ENCODE measurements at regions not wholly inside any gene's neighbourhood (a gene's known extent, or its start where the extent isn't known, plus 50 kb on each side); places are given as distances from the start of the nearest gene placed in this dataset.

DNA sequence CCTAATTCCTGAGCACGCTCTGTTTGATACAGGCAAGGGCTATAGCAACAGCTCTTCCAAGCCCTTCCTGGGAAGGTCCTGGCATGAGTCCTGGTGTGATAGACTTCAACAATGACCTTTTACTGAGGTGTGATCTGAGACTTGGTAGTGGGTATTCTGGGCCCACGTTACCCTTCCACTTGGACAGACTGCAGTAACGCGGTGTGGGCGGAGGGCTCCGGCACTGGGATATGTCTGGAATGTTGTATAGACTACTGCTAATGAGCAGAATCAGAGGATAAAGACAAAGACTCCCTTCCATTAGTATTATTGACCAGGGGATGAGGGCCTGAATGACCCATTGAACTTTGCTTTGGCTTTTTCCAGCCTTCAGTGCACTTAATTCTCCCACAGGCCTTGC is 262.3 kb downstream of the RWDD3 start:
- TF ChIP-seq, protein P1, sequence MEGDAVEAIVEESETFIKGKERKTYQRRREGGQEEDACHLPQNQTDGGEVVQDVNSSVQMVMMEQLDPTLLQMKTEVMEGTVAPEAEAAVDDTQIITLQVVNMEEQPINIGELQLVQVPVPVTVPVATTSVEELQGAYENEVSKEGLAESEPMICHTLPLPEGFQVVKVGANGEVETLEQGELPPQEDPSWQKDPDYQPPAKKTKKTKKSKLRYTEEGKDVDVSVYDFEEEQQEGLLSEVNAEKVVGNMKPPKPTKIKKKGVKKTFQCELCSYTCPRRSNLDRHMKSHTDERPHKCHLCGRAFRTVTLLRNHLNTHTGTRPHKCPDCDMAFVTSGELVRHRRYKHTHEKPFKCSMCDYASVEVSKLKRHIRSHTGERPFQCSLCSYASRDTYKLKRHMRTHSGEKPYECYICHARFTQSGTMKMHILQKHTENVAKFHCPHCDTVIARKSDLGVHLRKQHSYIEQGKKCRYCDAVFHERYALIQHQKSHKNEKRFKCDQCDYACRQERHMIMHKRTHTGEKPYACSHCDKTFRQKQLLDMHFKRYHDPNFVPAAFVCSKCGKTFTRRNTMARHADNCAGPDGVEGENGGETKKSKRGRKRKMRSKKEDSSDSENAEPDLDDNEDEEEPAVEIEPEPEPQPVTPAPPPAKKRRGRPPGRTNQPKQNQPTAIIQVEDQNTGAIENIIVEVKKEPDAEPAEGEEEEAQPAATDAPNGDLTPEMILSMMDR (IDR thresholded peaks at IDR 0.05) = no peak
- no peak for TF ChIP-seq EP300 (IDR thresholded peaks at IDR 0.05)

All from sigmoid colon (tissue), 4 donors.